ENCODE measurements at regions not wholly inside any gene's neighbourhood (a gene's known extent, or its start where the extent isn't known, plus 50 kb on each side); places are given as distances from the start of the nearest gene placed in this dataset.

GRCh38 chr9:74236857-74237256 lies 260.3 kb upstream of the RORB start:
- TF ChIP-seq CTCF (IDR thresholded peaks at IDR 0.05) (no peak), POLR2A (IDR thresholded peaks at IDR 0.05) (no peak)

Data from heart left ventricle (tissue), 13 donors.